ENCODE measurements at regions not wholly inside any gene's neighbourhood (a gene's known extent, or its start where the extent isn't known, plus 50 kb on each side); places are given as distances from the start of the nearest gene placed in this dataset.

GRCh38 chr21:20527731-20528460, 470.3 kb upstream of the NCAM2 start:
- in situ Hi-C loops (cut with HindIII; ENCODE audit: low pct_unique_long_range_greater_than_20kb, low sequenced_read_pairs), result no loop called here
- no peak for TF ChIP-seq JUND (IDR thresholded peaks at IDR 0.05; ENCODE audit: low read depth)
- DNase-seq (ENCODE audit: low read depth in 1 of 2, low spot score in 1 of 2), result peak in 1 of 2 experiments; percentile 42

- no peak for TF ChIP-seq JUND (IDR thresholded peaks at IDR 0.05; ENCODE audit: low read depth)
- in situ Hi-C loops (cut with HindIII; ENCODE audit: low pct_unique_long_range_greater_than_20kb, low sequenced_read_pairs), result no loop called here
- DNase-seq (ENCODE audit: low read depth in 1 of 2, low spot score in 1 of 2), result no peak
Observed at GRCh38 chr21:20537130-20537529, 461.1 kb upstream of the NCAM2 start.

GRCh38 chr21:20538039-20538658, 460.1 kb upstream of the NCAM2 start:
- TF ChIP-seq JUND (IDR thresholded peaks at IDR 0.05; ENCODE audit: low read depth), result no peak
- no peak for DNase-seq (ENCODE audit: low read depth in 1 of 2, low spot score in 1 of 2)
- in situ Hi-C loops (cut with HindIII; ENCODE audit: low pct_unique_long_range_greater_than_20kb, low sequenced_read_pairs), result no loop called here

- TF ChIP-seq JUND (IDR thresholded peaks at IDR 0.05; ENCODE audit: low read depth), result no peak
- no peak for DNase-seq (ENCODE audit: low read depth in 1 of 2, low spot score in 1 of 2)
- in situ Hi-C loops (cut with HindIII; ENCODE audit: low pct_unique_long_range_greater_than_20kb, low sequenced_read_pairs), result no loop called here
Observed at GRCh38 chr21:20545454-20545853, 452.8 kb upstream of the NCAM2 start.

- in situ Hi-C loops (cut with HindIII; ENCODE audit: low pct_unique_long_range_greater_than_20kb, low sequenced_read_pairs), result no loop called here
Observed at GRCh38 chr21:20551939-20552338, 446.3 kb upstream of the NCAM2 start.

GRCh38 chr21:20554785-20555184, 443.4 kb upstream of the NCAM2 start:
- no peak for DNase-seq (ENCODE audit: low read depth in 1 of 2, low spot score in 1 of 2)
- no peak for TF ChIP-seq JUND (IDR thresholded peaks at IDR 0.05; ENCODE audit: low read depth)
- in situ Hi-C loops (cut with HindIII; ENCODE audit: low pct_unique_long_range_greater_than_20kb, low sequenced_read_pairs), result no loop called here

More at GRCh38 chr21:20551939-20552338, 446.3 kb upstream of the NCAM2 start:
- TF ChIP-seq JUND (IDR thresholded peaks at IDR 0.05; ENCODE audit: low read depth), result no peak
- peak in 1 of 2 experiments; percentile 29 for DNase-seq (ENCODE audit: low read depth in 1 of 2, low spot score in 1 of 2)

- no peak for TF ChIP-seq JUND (IDR thresholded peaks at IDR 0.05; ENCODE audit: low read depth)
- DNase-seq (ENCODE audit: low read depth in 1 of 2, low spot score in 1 of 2), result peak in 1 of 2 experiments; percentile 47
- in situ Hi-C loops (cut with HindIII; ENCODE audit: low pct_unique_long_range_greater_than_20kb, low sequenced_read_pairs), result no loop called here
Observed at GRCh38 chr21:20570824-20571232, 427.4 kb upstream of the NCAM2 start.

GRCh38 chr21:20572582-20572981, 425.6 kb upstream of the NCAM2 start:
- no peak for DNase-seq (ENCODE audit: low read depth in 1 of 2, low spot score in 1 of 2)
- in situ Hi-C loops (cut with HindIII; ENCODE audit: low pct_unique_long_range_greater_than_20kb, low sequenced_read_pairs), result no loop called here
- no peak for TF ChIP-seq JUND (IDR thresholded peaks at IDR 0.05; ENCODE audit: low read depth)

GRCh38 chr21:20581361-20581760, 416.8 kb upstream of the NCAM2 start:
- no peak for TF ChIP-seq JUND (IDR thresholded peaks at IDR 0.05; ENCODE audit: low read depth)
- DNase-seq (ENCODE audit: low read depth in 1 of 2, low spot score in 1 of 2), result no peak
- in situ Hi-C loops (cut with HindIII; ENCODE audit: low pct_unique_long_range_greater_than_20kb, low sequenced_read_pairs), result no loop called here

GRCh38 chr21:20591284-20591683, 406.9 kb upstream of the NCAM2 start:
- in situ Hi-C loops (cut with HindIII; ENCODE audit: low pct_unique_long_range_greater_than_20kb, low sequenced_read_pairs), result no loop called here
- no peak for TF ChIP-seq JUND (IDR thresholded peaks at IDR 0.05; ENCODE audit: low read depth)
- no peak for DNase-seq (ENCODE audit: low read depth in 1 of 2, low spot score in 1 of 2)

GRCh38 chr21:20592463-20592862, 405.7 kb upstream of the NCAM2 start:
- no peak for DNase-seq (ENCODE audit: low read depth in 1 of 2, low spot score in 1 of 2)
- no peak for TF ChIP-seq JUND (IDR thresholded peaks at IDR 0.05; ENCODE audit: low read depth)
- in situ Hi-C loops (cut with HindIII; ENCODE audit: low pct_unique_long_range_greater_than_20kb, low sequenced_read_pairs), result no loop called here

GRCh38 chr21:20603236-20603635, 395.0 kb upstream of the NCAM2 start:
- no peak for TF ChIP-seq JUND (IDR thresholded peaks at IDR 0.05; ENCODE audit: low read depth)
- in situ Hi-C loops (cut with HindIII; ENCODE audit: low pct_unique_long_range_greater_than_20kb, low sequenced_read_pairs), result no loop called here

GRCh38 chr21:20611008-20611407, 387.2 kb upstream of the NCAM2 start:
- no peak for DNase-seq (ENCODE audit: low read depth in 1 of 2, low spot score in 1 of 2)
- in situ Hi-C loops (cut with HindIII; ENCODE audit: low pct_unique_long_range_greater_than_20kb, low sequenced_read_pairs), result no loop called here
- TF ChIP-seq JUND (IDR thresholded peaks at IDR 0.05; ENCODE audit: low read depth), result no peak

More at GRCh38 chr21:20603236-20603635, 395.0 kb upstream of the NCAM2 start:
- DNase-seq (ENCODE audit: low read depth in 1 of 2, low spot score in 1 of 2), result no peak
